ENCODE measurements at regions not wholly inside any gene's neighbourhood (a gene's known extent, or its start where the extent isn't known, plus 50 kb on each side); places are given as distances from the start of the nearest gene placed in this dataset.

DNA sequence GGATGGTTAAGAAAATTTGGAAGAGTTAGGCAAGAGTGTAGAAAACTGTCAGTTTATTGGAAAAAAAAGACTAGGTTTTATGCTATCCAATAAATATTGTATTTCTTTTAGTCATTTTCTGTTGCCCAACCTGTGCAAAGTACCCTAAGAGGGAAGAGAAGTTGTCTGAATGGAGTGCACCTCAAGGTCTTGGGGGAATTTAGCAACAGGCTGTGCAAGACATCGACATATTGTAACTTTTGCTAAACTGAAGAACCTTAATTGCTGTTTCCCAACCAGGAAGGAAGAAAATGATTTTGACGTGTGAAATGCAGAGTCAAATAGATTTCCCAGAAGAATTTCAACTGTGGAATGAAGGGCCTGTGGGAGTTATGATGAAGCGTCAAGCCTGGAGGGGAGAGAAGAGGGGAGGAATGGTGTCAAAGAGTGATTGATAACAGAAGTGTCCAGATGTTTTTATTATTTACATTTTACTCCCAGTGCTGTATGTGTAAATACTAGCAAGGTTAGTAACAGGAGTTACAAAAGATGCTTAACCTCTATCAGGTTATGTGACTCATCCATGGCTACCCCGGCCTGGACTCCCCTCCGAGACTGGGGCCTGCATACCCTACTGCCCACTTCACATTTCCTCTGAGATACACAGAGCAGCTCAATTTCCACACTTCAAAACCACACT, 246.8 kb downstream of the MYLK4 start:
- Histone ChIP-seq H3K79me2 (ENCODE audit: insufficient read depth, low read length) (no peaks in the 10 kb centered on the region), H4K20me1 (ENCODE audit: low read depth, low read length) (no peaks in the 10 kb centered on the region), H3K4me2 (ENCODE audit: low read depth, low read length, poor library complexity, severe bottlenecking) (no peak overlapping the region), H3F3A (ENCODE audit: insufficient read depth) (no peaks in the 10 kb centered on the region), H3K9ac (ENCODE audit: low read length) (no peak overlapping the region), H2AFZ (ENCODE audit: low read depth, low read length, severe bottlenecking) (no peak overlapping the region), H3K9me2 (replicated peaks; ENCODE audit: insufficient read depth, low read length) (no peaks in the 10 kb centered on the region), H3K27ac (ENCODE audit: low read depth, low read length) (no peak overlapping the region), H3K27me3 (ENCODE audit: low read length) (peaks cover 7% of the 10 kb centered on the region; the same call in 1 of the 2 replicates), H3K36me3 (ENCODE audit: low read length) (no peaks in the 10 kb centered on the region), H3K4me3 (ENCODE audit: insufficient read depth, low read length, poor library complexity, severe bottlenecking) (no peak overlapping the region), H3K9me3 (ENCODE audit: insufficient read depth, low read length) (no peaks in the 10 kb centered on the region)
- TF ChIP-seq EZH2phosphoT487 (conservative IDR thresholded peaks at IDR 0.05; ENCODE audit: low read length): no peak
- TF ChIP-seq, protein P1, sequence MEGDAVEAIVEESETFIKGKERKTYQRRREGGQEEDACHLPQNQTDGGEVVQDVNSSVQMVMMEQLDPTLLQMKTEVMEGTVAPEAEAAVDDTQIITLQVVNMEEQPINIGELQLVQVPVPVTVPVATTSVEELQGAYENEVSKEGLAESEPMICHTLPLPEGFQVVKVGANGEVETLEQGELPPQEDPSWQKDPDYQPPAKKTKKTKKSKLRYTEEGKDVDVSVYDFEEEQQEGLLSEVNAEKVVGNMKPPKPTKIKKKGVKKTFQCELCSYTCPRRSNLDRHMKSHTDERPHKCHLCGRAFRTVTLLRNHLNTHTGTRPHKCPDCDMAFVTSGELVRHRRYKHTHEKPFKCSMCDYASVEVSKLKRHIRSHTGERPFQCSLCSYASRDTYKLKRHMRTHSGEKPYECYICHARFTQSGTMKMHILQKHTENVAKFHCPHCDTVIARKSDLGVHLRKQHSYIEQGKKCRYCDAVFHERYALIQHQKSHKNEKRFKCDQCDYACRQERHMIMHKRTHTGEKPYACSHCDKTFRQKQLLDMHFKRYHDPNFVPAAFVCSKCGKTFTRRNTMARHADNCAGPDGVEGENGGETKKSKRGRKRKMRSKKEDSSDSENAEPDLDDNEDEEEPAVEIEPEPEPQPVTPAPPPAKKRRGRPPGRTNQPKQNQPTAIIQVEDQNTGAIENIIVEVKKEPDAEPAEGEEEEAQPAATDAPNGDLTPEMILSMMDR (IDR thresholded peaks at IDR 0.05; ENCODE audit: insufficient read depth, low read length, poor library complexity, severe bottlenecking): no peak

DNA sequence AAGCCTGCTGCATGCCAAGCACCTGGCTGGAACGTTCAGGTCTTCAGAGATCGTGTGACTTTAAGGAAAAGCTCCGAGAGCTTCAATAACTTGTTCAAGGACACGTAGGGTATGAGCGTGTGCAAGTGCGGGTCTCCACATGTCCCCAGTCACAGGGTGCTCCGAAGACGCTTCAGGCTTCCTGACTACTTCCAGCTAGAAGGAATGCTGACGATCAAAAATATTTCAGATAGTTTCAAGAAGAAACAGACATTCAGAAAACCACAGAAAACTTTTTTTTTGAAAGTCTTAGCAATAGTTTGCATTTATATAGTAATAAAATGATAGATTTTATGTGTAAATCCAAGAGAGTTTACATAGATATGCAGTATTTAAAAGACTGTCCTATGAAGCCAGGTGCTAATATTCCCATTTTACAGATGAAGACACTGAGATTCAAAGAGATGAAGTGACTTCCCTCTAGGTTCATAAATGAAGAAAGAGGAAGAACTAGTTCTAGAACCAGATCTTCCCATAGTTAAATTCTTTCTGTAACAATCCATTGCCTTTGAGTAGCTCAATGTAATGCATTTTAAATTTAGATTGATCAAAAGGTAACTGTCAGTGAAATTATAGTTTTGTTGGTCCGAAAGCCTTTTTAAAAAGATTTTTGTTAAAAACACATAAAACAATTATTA, 247.6 kb downstream of the MYLK4 start:
- H2AFZ ChIP-seq (ENCODE audit: low read depth, low read length, severe bottlenecking): no peak overlapping the region
- no peak for TF ChIP-seq EZH2phosphoT487 (conservative IDR thresholded peaks at IDR 0.05; ENCODE audit: low read length)
- TF ChIP-seq, protein P1 (IDR thresholded peaks at IDR 0.05; ENCODE audit: insufficient read depth, low read length, poor library complexity, severe bottlenecking): no peak
- H3K9ac ChIP-seq (ENCODE audit: low read length): no peak overlapping the region
- H4K20me1 ChIP-seq (ENCODE audit: low read depth, low read length): no peaks in the 10 kb centered on the region
- no peak overlapping the region for H3K27ac ChIP-seq (ENCODE audit: low read depth, low read length)
- H3K4me3 ChIP-seq (ENCODE audit: insufficient read depth, low read length, poor library complexity, severe bottlenecking): no peak overlapping the region
- no peaks in the 10 kb centered on the region for H3K9me2 ChIP-seq (replicated peaks; ENCODE audit: insufficient read depth, low read length)
- no peaks in the 10 kb centered on the region for H3K9me3 ChIP-seq (ENCODE audit: insufficient read depth, low read length)
- H3F3A ChIP-seq (ENCODE audit: insufficient read depth): no peaks in the 10 kb centered on the region
- H3K27me3 ChIP-seq (ENCODE audit: low read length): 0 out of 2 replicates have a peak, but pooled peaks cover 3% of the 10 kb centered on the region
- no peaks in the 10 kb centered on the region for H3K36me3 ChIP-seq (ENCODE audit: low read length)
- H3K79me2 ChIP-seq (ENCODE audit: insufficient read depth, low read length): no peaks in the 10 kb centered on the region
- no peak overlapping the region for H3K4me2 ChIP-seq (ENCODE audit: low read depth, low read length, poor library complexity, severe bottlenecking)

GRCh38 chr6:2502096-2502997, 248.4 kb downstream of the MYLK4 start:
- Histone ChIP-seq H3K79me2 (ENCODE audit: insufficient read depth, low read length) (no peaks in the 10 kb centered on the region), H3K36me3 (ENCODE audit: low read length) (no peaks in the 10 kb centered on the region), H3K9me2 (replicated peaks; ENCODE audit: insufficient read depth, low read length) (no peaks in the 10 kb centered on the region), H2AFZ (ENCODE audit: low read depth, low read length, severe bottlenecking) (no peak overlapping the region), H3K9me3 (ENCODE audit: insufficient read depth, low read length) (no peaks in the 10 kb centered on the region), H3K27me3 (ENCODE audit: low read length) (no peaks in the 10 kb centered on the region), H3K4me3 (ENCODE audit: insufficient read depth, low read length, poor library complexity, severe bottlenecking) (no peak overlapping the region), H3K27ac (ENCODE audit: low read depth, low read length) (no peak overlapping the region), H3K9ac (ENCODE audit: low read length) (no peak overlapping the region), H4K20me1 (ENCODE audit: low read depth, low read length) (no peaks in the 10 kb centered on the region), H3F3A (ENCODE audit: insufficient read depth) (no peaks in the 10 kb centered on the region), H3K4me2 (ENCODE audit: low read depth, low read length, poor library complexity, severe bottlenecking) (no peak overlapping the region)
- TF ChIP-seq EZH2phosphoT487 (conservative IDR thresholded peaks at IDR 0.05; ENCODE audit: low read length): no peak
- TF ChIP-seq, protein P1 (IDR thresholded peaks at IDR 0.05; ENCODE audit: insufficient read depth, low read length, poor library complexity, severe bottlenecking): no peak

All from SU-DHL-6 (cell line).